K562 (cell line): ENCODE measurements at regions not wholly inside any gene's neighbourhood (a gene's known extent, or its start where the extent isn't known, plus 50 kb on each side); places are given as distances from the start of the nearest gene placed in this dataset.
A peak's percentile ranks its signal among the peaks of the same experiment; 100 is the strongest.

ENCODE experiments used
- ATAC-seq: fragments of 200-7000 bp; cut with Tn5 transposase; 3 replicates; pipeline ENCODE4 v1.9.1; 2020; ENCODE audit warnings: moderate library complexity
- BruUV-seq: library from RNA; stranded (reverse); fragments of 400-500 nt; replicated peaks from 2 replicates; lab custom pipeline; 2021; lab: Mats Ljungman, UMichigan
- CTCF ChIA-PET: fragments of 300-600 bp; formaldehyde crosslinking; extraction: SDS; loops from one replicate; lab custom pipeline; 2021; ENCODE audit warnings: low intra/inter-chr PET ratio; lab: Yijun Ruan, JAX
- POLR2A ChIA-PET: fragments of 300-600, 350-650 bp; sonication (Branson Sonifier 250); formaldehyde crosslinking; extraction: SDS; loops from one replicate; lab custom pipeline; 2021; ENCODE audit warnings: antibody characterized with exemption, inconsistent platforms; lab: Yijun Ruan, JAX
- DNase-seq, 4 experiments: peaks; one replicate each; pipeline versions ENCODE4 v3.0.0 to v3.0.0-alpha.2; 2011 to 2018; ENCODE audit warnings: low spot score in 3 of 4, mixed read lengths in 3 of 4; ENCODE audit errors: extremely low read depth in 1 of 4
- FAIRE-seq: peaks from 2 replicates; lab custom pipeline; 2011; peaks lifted over from hg19 to GRCh38; lab: Jason Lieb, UNC
- H2AFZ ChIP-seq: 2 replicates; pipeline ENCODE4 v1.6.0; 2011; ENCODE audit warnings: low read depth, low read length, control low read depth, inconsistent platforms
- H3K27ac ChIP-seq: fragments of 200-600 bp; 3 replicates; pipeline ENCODE4 v1.8.0; 2011; ENCODE audit warnings: low read depth, mild to moderate bottlenecking, control low read depth, inconsistent platforms, low read length, moderate library complexity, mixed read lengths; ENCODE audit errors: extremely low read depth
- H3K27me3 ChIP-seq, 2 experiments: fragments of 300-600 bp in 1 of 2; 2 replicates in 1 of 2; 3 replicates in 1 of 2; pipeline versions ENCODE4 v1.6.0 to v1.8.0; 2011; ENCODE audit warnings: inconsistent platforms in 2 of 2, low read length in 2 of 2, mild to moderate bottlenecking in 1 of 2, mixed read lengths in 1 of 2, moderate library complexity in 1 of 2; ENCODE audit not compliant: control insufficient read depth in 2 of 2, insufficient read depth in 2 of 2
- H3K36me3 ChIP-seq: fragments of 300-600 bp; 3 replicates; pipeline ENCODE4 v1.8.0; 2011; ENCODE audit warnings: mild to moderate bottlenecking, low read length, inconsistent platforms; ENCODE audit not compliant: control insufficient read depth, insufficient read depth
- H3K4me1 ChIP-seq, 2 experiments: fragments of 200-600 bp in 1 of 2; replicated peaks in 1 of 2; 2 replicates in 1 of 2; 3 replicates in 1 of 2; pipeline versions ENCODE4 v1.5.1 to v1.8.0; 2011; ENCODE audit warnings: inconsistent platforms in 2 of 2, low read length in 2 of 2, mild to moderate bottlenecking in 1 of 2, mixed read lengths in 1 of 2, moderate library complexity in 1 of 2; ENCODE audit not compliant: control insufficient read depth in 2 of 2, insufficient read depth in 2 of 2
- H3K4me2 ChIP-seq: 2 replicates; pipeline ENCODE4 v1.6.1; 2011; ENCODE audit warnings: low read length, control low read depth, inconsistent platforms, mixed read lengths; ENCODE audit not compliant: insufficient read depth
- H3K4me3 ChIP-seq: fragments of 200-600 bp; sonication (generic), shearing (Covaris generic); 2 replicates; pipeline ENCODE4 v1.5.1; 2016; ENCODE audit warnings: control low read depth, inconsistent platforms
- H3K79me2 ChIP-seq: fragments of 200-600 bp; 3 replicates; pipeline ENCODE4 v1.8.0; 2011; ENCODE audit warnings: low read length, inconsistent platforms; ENCODE audit not compliant: control insufficient read depth, insufficient read depth
- H3K9ac ChIP-seq, 2 experiments: 2 replicates each; pipeline versions ENCODE4 v1.6.0 to v1.6.1; 2011; ENCODE audit warnings: low read depth in 2 of 2, low read length in 2 of 2, control low read depth in 1 of 2, inconsistent platforms in 1 of 2, mild to moderate bottlenecking in 1 of 2, mixed read lengths in 1 of 2; ENCODE audit not compliant: insufficient read depth in 1 of 2
- H3K9me1 ChIP-seq: one replicate; pipeline ENCODE4 v1.6.0; 2011; ENCODE audit warnings: inconsistent platforms, mild to moderate bottlenecking, low read length, moderate library complexity; ENCODE audit not compliant: control insufficient read depth, insufficient read depth
- H3K9me3 ChIP-seq: replicated peaks from 2 replicates; pipeline ENCODE4 v1.5.1; 2011; ENCODE audit warnings: low read depth, low read length, inconsistent platforms; ENCODE audit not compliant: control insufficient read depth, insufficient read depth
- H4K20me1 ChIP-seq: replicated peaks from 2 replicates; pipeline ENCODE4 v1.6.1; 2011; ENCODE audit warnings: low read length, inconsistent platforms, mixed read lengths; ENCODE audit not compliant: control insufficient read depth, insufficient read depth
- ARID1B ChIP-seq: fragments of 450-650 bp; IDR thresholded peaks from 2 replicates; pipeline ENCODE4 v1.6.1; 2016; ENCODE audit warnings: antibody characterized with exemption, mild to moderate bottlenecking, inconsistent platforms
- ETV5 ChIP-seq: sonication (generic); formaldehyde crosslinking; IDR thresholded peaks from 2 replicates; pipeline ENCODE4 v1.4.0; 2020; ENCODE audit warnings: low read depth, mild to moderate bottlenecking, missing genetic modification reagents
- FOXA1 ChIP-seq: fragments of 450-650 bp; IDR thresholded peaks from 2 replicates; pipeline ENCODE4 v1.6.1; 2016; ENCODE audit warnings: mild to moderate bottlenecking, borderline replicate concordance
- HLTF ChIP-seq: fragments of 450-650 bp; IDR thresholded peaks from 2 replicates; pipeline ENCODE4 v1.6.1; 2016
- MAFG ChIP-seq: fragments of 450-650 bp; conservative IDR thresholded peaks from 2 replicates; pipeline ENCODE4 v1.6.1; 2016; ENCODE audit warnings: missing genetic modification characterization, missing compliant biosample characterization
- NKRF ChIP-seq: fragments of 450-650 bp; IDR thresholded peaks from 2 replicates; pipeline ENCODE4 v1.6.1; 2016; ENCODE audit warnings: borderline replicate concordance
- OTX1 ChIP-seq: fragments of 450-650 bp; formaldehyde crosslinking; IDR thresholded peaks from 2 replicates; pipeline ENCODE4 v1.4.0; 2022; ENCODE audit warnings: mild to moderate bottlenecking
- PTBP1 ChIP-seq: fragments of 200-400 bp; formaldehyde crosslinking; IDR thresholded peaks from 2 replicates; pipeline ENCODE4 v1.6.1; 2017; ENCODE audit warnings: low read depth, low read length
- SAP30 ChIP-seq: fragments of 200-600 bp; sonication (generic); IDR thresholded peaks from 2 replicates; pipeline ENCODE4 v1.6.1; 2012; ENCODE audit warnings: borderline replicate concordance, low read depth, mild to moderate bottlenecking, moderate library complexity, low read length, control low read depth, inconsistent platforms; ENCODE audit not compliant: insufficient read depth, poor library complexity, severe bottlenecking
- SETDB1 ChIP-seq: IDR thresholded peaks from one replicate; pipeline ENCODE4 v1.6.1; 2012; ENCODE audit warnings: low read length, control low read depth, inconsistent platforms
- SFPQ ChIP-seq: fragments of 200-400 bp; formaldehyde crosslinking; IDR thresholded peaks from 2 replicates; pipeline ENCODE4 v1.6.1; 2017; ENCODE audit warnings: mild to moderate bottlenecking, low read depth, low read length, moderate library complexity
- SRSF9 ChIP-seq: fragments of 200-400 bp; formaldehyde crosslinking; IDR thresholded peaks from 2 replicates; pipeline ENCODE4 v1.6.1; 2017; ENCODE audit warnings: low read depth, low read length, borderline replicate concordance
- TAF9B ChIP-seq: fragments of 450-650 bp; IDR thresholded peaks from 2 replicates; pipeline ENCODE4 v1.6.1; 2018; ENCODE audit warnings: mild to moderate bottlenecking; ENCODE audit not compliant: partially characterized antibody
- ZC3H11A ChIP-seq: IDR thresholded peaks from 2 replicates; pipeline ENCODE4 v1.6.1; 2012; ENCODE audit warnings: low read depth, low read length, improper control_type of control experiment
- ZNF282 ChIP-seq: sonication (generic); formaldehyde crosslinking; IDR thresholded peaks from 2 replicates; pipeline ENCODE4 v1.8.1; 2023; ENCODE audit warnings: missing genetic modification reagents
- ZNF347 ChIP-seq: fragments of 450-650 bp; formaldehyde crosslinking; IDR thresholded peaks from 2 replicates; pipeline ENCODE4 v1.4.0; 2020; ENCODE audit warnings: low read depth, mild to moderate bottlenecking, moderate library complexity
- ZNF696 ChIP-seq: fragments of 250-450 bp; sonication (Bioruptor Pico); conservative IDR thresholded peaks from 2 replicates; pipeline ENCODE4 v1.4.0; 2020; ENCODE audit warnings: mild to moderate bottlenecking, moderate library complexity
- WGBS: fragments of 100-300 bp; shearing (Covaris generic); methylation state at CpG from one replicate; pipeline ENCODE4 v1.1.6; 2016; ENCODE audit warnings: low coverage, mixed read lengths; ENCODE audit not compliant: insufficient coverage; ENCODE audit errors: missing lambda C conversion rate; 5-methylcytosine and 5-hydroxymethylcytosine counted together
- in situ Hi-C: fragments of 300-500 bp; cut with MboI; formaldehyde crosslinking; loops from 4 replicates; pipeline ENCODE4 v1.15.0; 2018; ENCODE audit warnings: inconsistent platforms, mixed read lengths
- intact Hi-C: fragments of 100-400 bp; cut with micrococcal nuclease; formaldehyde crosslinking; loops from 2 replicates; pipeline ENCODE4 v1.14.2; 2022
- TF ChIP-seq, protein P1 (sequence below): sonication (generic); formaldehyde crosslinking; IDR thresholded peaks from 2 replicates; pipeline ENCODE4 v1.8.0; 2022; ENCODE audit warnings: mild to moderate bottlenecking, missing genetic modification reagents
- TF ChIP-seq, protein P2 (sequence below): fragments of 250-450 bp; sonication (Bioruptor Pico); IDR thresholded peaks from 2 replicates; pipeline ENCODE4 v1.4.0; 2020

DNA sequence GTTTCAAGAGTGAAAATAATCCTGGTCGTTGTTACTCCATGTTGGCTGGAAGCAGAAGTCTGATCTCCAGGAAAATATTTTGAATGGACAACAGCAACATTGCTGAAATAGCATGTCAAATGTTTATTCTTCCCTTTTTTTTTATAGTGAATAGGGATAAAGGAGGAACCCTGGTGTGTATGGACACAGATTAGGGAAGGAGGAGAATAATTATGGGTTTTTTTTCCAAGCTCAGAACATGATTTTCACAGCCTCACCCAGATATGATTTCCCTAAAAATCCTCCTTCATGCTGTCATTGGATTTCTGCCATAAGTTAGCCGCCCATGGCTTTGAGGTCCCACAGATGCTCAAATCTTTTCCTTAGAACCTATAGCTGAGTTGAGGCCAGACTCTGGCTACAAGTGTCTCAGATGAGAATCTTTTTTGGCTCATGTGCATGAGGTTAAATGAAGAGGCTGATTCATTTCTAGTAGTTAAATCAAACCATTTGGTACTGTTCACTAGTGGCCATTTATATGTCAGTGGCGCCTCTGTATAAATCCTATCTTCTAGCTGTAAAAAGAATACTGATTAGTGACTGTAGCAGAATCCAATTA, 65.5 kb upstream of the LIFR start:
- intact Hi-C loops (no loop called here), in situ Hi-C loops (no loop called here)
- no TSS peak for BruUV-seq
- H3K4me2 ChIP-seq = no peak overlapping the region
- TF ChIP-seq ZNF347 (CRISPR knock-in tag) (no peak), HLTF (no peak), NKRF (no peak), SRSF9 (no peak), ZNF696 (CRISPR knock-in tag) (no peak), FOXA1 (no peak), SAP30 (no peak), SFPQ (no peak), ZC3H11A (no peak), ETV5 (CRISPR knock-in tag) (no peak), ARID1B (no peak), TAF9B (no peak), SETDB1 (no peak), MAFG (tag) (no peak), ZNF282 (CRISPR knock-in tag) (no peak), OTX1 (CRISPR knock-in tag) (no peak), PTBP1 (no peak)
- TF ChIP-seq, protein P1, sequence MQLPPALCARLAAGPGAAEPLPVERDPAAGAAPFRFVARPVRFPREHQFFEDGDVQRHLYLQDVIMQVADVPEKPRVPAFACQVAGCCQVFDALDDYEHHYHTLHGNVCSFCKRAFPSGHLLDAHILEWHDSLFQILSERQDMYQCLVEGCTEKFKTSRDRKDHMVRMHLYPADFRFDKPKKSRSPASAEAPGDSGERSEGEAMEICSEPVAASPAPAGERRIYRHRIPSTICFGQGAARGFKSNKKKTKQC = no peak
- TF ChIP-seq, protein P2, sequence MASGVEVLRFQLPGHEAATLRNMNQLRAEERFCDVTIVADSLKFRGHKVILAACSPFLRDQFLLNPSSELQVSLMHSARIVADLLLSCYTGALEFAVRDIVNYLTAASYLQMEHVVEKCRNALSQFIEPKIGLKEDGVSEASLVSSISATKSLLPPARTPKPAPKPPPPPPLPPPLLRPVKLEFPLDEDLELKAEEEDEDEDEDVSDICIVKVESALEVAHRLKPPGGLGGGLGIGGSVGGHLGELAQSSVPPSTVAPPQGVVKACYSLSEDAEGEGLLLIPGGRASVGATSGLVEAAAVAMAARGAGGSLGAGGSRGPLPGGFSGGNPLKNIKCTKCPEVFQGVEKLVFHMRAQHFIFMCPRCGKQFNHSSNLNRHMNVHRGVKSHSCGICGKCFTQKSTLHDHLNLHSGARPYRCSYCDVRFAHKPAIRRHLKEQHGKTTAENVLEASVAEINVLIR (CRISPR knock-in tag) = no peak
- CTCF ChIA-PET = no interaction called here
- H3K9me3 ChIP-seq = no peaks in the 10 kb centered on the region
- WGBS = 7% methylated on average over 3 of the region's 3 CpGs
- H4K20me1 ChIP-seq = no peaks in the 10 kb centered on the region
- H3K36me3 ChIP-seq = no peaks in the 10 kb centered on the region
- no peak overlapping the region for H3K4me3 ChIP-seq
- DNase-seq (no peak), FAIRE-seq (peak; percentile 48), ATAC-seq (no peak)
- POLR2A ChIA-PET = interaction anchor here (0.8 to 1.7 kb wide), 4 partner anchors 9 to 20 kb away, joined by 3 to 8 read pairs (median 4); no protein-coding TSS in a partner anchor
- no peak overlapping the region for H3K27ac ChIP-seq
- H3K27me3 ChIP-seq = no peaks in the 10 kb centered on the region
- no peak overlapping the region for H2AFZ ChIP-seq
- H3K79me2 ChIP-seq = no peaks in the 10 kb centered on the region
- H3K4me1 ChIP-seq = no peaks in the 10 kb centered on the region; a peak in 1 of 5 replicates
- no peak overlapping the region for H3K9ac ChIP-seq
- H3K9me1 ChIP-seq = no peaks in the 10 kb centered on the region
